UCSD-AML1 (cell line): ENCODE measurements at regions not wholly inside any gene's neighbourhood (a gene's known extent, or its start where the extent isn't known, plus 50 kb on each side); places are given as distances from the start of the nearest gene placed in this dataset.

Experiments
- DNase-seq: peaks from one replicate; lab custom pipeline; 2025; ENCODE audit not compliant: unreplicated experiment; lab: John Stamatoyannopoulos, UW

DNA sequence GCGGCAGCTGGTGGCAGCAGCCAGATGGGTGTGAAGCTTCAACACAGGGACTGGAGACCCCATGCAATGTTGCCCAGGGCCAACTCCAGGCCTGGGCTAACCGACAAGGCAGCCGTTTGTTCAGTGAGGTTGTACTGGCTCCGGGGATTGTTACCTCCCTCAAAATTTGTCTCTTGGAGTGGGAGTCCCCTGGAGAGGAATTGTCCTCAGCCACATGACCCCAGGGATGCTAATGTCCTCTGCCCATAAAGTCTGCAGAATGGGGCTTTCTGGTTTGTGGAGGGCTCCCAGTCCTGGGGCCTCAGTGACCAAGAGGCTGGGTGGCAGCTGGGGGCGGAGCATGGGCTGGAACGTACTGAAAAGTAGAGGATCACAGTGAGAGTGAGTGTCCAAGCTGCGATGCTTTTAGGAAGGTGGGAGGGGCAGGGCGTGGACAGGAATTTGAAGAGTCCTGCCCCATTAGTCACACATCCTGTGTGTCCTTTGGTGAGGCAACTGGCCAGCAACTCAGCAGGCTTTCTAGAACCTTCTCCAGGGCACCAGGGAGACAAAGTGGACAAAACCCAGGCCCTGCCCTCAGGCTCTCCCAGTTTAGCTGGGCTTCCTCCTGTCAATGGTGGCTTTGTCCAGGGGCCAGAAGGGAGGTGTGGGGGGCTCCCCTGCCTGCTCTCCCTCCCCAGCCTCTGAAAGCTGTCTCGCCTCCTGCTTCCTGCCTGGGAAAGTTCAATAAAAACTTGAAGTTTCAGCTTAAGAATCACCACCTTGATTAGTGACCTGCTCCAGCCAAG, 114.0 kb downstream of the NSG2 start:
- DNase-seq = no peak

DNA sequence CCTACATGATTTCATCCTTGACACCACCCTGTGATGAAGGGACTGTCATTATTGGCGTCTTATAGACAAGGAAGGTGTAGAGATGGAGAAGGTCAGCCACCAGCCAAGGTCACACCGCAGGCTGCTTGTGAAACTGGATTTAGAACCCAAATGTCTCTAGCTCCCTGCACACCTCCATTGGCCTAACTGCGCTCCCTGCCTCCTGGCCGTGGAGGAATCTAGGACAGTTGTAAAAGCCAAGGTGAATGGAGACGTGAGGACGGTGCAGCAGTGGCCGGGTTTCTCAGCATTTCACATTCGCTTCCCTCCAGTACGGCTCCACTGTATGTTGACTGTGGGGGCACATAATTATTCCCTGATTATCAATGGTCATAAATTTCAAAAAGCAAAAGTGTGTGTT, 119.9 kb downstream of the NSG2 start:
- no peak for DNase-seq

DNA sequence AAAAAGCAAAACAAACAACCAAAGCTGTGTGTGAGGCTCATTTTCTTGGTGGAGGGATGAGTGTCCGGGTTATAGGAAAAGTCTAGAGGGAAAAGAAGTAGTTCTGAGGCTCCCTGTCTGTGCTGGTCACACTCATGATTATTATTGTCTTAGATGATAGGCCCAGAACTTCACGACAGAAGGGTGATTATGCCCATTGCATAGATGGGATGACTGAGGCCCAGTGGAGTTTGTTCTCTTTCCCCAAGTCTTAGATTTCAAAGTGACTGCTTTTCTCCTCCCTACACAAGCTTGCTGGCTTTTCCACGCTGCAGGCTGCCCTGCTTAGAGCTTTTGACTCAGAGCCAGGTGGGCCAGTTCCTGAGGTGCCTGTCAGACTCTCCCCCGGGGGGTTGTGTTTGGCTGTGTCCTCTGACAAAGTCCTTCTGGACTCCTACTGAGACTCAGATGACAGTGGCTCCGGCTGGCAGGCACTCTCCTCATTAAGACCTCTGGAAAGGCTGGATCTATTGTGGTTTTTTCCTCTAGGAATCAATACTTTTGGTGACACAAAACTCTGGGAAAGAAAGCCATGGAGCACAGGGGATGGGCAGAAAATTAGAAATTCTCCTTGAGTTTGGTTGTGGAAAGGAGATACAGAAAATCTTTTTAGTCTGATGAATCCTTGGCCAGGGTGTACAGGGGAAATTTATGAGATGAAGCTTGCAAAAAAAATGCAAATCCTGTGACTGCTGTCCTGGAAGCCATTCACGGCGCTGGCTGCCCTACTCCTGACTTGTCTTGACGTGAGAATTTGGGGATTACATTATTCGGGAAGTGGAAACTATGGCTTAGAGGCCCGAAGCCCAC, 120.9 kb downstream of the NSG2 start:
- no peak for DNase-seq

DNA sequence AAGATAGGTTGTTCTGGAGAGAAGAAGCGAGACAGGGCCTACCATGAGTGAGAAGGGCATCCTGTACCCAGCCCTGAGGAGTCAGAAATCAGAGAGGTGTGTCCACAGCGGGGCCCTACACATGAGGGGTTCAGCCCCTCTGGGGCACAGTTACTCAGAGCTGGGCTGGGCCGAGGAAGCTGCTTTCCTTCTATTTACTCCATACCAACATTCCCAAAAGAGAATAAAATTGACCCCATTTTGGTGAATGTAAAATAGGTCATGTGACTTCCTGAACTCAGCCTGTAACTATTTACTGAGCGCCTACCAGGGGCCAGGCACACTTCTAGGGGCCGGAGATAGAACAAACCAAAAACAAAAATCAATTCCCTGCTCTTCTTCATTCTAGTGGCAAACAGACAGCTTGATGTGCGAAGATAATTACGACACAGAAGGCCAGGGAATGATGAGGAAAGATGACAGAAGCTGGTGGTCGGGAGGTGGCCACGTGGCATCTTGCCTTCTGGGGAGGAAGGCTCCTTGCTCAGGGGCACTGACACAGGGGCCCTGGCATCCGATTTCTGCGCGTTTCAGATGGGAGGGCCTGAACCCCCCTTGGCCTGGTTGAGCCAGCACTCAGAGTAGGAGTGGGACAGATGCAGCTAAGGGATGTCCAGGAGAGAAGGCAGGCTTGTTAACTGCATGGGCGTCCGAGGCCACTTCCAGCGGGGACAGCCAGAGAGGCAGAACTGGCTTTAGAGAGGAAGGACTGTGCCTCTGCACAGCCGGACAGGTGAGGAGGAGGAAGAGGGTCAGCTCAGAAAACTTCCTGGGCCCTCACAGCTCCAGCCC, 121.8 kb downstream of the NSG2 start:
- no peak for DNase-seq

DNA sequence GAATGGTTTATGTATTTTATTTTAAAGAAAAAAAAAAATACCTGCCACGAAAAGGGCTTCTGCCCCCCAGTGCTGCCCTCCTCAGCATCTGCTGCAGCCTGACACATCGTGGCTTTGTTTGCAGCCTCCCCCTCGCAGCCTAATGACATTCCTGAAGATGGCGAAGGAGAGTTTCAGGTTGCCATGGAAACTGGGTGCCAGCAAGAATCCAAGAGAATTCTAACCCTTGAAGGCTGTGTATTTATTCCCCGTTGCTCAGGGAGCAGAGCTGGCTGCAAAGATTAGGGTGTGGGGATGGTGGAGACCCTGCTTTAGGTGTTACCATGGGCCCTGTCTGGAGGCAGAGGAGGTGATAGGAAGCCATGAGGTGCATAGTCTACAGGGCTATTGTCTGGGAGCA, 126.6 kb downstream of the NSG2 start:
- DNase-seq = no peak

DNA sequence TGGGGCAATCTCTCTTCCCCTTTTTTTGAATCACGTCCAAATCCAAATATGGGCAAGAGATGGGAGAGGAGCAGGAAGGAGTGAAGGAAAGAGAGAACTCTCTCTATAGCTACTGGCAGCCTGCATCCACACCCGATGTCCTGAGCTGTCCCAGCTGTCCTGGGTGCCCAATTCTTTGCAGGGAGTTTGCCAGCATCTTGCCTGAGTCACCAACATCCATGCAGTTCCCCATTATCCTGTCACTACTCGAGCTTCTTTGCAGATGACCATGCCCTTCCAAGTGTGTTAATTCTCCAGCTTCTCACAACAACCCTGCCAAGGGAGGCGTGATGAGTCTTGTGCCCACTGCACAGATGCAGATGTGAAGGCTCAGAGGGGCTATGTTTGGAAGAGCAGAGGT, 127.1 kb downstream of the NSG2 start:
- no peak for DNase-seq

DNA sequence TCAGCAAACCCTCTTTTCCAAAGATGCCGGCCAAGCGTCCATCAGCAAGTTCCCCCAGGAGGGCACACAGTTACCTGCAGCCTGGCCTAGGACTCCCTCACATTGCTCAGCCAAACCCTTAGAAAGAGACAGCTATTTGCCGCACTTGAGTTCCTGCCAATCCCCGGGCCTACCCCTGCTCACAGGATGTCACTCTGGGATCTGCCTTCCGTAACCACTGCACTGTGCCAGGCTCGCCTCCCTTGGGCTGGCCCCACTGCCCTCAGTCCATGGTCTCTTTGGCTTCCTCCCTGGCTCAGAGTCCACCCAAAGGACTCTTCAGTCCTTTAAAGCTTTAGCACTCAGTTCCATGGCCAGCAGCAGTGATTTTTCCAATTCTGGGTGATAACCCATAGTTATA, 128.3 kb downstream of the NSG2 start:
- no peak for DNase-seq

DNA sequence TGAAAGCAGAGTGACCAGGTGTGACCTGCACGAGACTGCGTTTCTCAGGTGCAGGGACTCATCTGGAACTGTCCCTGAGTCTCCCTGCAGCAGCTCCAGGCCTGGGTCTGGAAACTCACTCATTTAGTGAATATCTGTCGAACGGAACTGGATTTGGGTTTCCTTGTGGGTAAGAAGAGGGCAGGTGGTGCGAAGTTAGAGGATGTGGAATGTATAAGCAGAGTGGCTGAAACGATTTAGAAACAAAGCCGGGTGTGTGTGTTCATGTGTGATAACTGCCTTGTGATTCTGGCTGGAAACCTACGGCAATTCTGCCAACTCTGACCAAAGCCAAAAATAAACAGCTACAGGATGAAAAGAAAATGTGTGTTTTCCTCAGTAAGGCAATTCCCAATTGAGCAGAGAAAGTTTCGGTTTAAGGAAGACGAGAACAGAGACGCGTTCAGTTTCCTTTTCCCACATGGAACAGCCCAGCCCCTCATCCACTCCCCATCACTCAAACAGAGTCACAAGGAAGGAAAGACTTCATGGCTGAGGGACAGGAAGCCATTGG, 130.3 kb downstream of the NSG2 start:
- DNase-seq = no peak

DNA sequence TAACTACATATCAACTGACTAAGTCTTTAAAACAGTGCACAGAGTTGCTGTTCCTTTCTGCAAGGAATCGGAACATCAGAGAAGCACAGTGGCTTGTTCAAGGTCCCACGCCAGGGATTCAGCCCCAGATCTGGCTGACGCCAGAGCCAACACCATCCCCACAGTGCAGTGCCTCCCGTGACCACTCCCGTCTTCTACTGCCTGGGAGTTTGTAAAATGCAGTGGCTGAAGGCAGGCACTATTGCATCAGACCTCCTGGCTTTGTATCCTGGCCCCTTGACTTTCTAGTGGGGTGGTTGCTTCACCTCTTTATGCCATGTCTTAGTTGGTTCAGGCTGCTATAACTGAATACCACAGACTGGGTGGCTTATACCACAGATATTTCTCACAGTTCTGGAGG, 131.0 kb downstream of the NSG2 start:
- DNase-seq = no peak

DNA sequence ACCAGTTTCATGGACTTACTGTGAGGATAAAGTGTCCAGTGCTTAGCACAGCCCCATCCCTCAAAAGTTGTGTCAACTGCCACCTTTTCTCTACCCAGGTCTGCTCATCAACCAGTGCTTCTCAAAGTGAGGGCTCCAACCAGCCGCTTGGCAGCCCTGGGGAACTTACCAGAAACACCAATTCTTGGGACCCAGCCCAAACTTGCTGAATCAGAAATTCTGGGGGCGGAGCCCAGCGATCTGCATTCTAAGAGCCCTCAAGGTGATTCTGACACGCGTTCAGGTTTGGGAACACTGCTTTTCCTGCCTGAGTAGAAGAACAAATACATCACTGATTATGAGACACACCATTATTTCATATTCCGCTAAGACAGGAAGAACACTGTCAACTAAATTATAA, 132.0 kb downstream of the NSG2 start:
- no peak for DNase-seq

DNA sequence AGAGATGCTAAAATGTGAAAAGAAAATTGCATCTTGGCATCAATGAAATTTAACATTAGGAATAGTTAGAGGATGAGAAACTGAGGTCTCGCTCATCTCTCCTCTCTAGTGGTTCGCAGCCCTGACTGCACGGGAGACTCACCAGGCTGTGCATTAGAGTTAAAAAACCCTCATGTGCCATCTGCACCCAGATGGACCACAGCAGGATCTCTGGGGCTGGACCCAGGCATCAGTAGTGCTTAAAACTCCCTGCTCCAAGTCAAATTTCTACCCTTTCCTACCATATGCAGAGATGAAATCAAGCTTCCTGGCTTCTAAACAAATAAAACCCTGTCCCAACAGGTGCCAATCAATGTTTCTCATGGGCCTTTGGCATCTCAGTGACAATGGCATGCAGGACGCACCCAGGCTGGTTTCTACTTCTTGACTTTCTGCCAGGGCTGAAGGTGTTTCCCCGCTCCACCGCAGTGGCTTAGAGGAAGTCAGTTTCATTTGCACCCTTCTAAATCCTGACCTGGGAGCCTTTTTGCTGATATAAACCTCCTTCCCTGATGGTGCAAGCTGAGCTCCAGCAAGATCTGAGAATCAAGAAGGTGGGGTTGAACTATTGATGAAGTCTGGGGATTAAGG, 132.6 kb downstream of the NSG2 start:
- no peak for DNase-seq

DNA sequence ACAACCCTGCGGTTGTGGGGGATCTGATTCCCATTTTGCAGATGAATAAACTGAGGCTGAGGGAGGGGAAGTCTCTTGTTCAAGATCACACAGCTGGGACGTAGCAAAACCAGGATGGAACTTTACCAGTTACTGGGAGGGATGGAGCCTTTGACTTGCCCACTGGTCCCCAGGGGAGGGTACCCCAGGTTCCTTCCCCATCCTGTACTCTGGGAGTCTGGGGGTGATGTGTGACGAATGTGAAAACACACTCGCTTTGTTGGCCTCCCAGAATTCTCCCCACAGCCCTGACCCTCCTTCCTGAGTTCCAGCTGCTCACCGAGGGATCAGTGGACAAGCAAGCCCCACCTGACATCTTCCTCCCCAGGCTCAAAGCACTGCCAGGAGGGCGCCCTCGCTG, 135.1 kb downstream of the NSG2 start:
- DNase-seq = no peak

DNA sequence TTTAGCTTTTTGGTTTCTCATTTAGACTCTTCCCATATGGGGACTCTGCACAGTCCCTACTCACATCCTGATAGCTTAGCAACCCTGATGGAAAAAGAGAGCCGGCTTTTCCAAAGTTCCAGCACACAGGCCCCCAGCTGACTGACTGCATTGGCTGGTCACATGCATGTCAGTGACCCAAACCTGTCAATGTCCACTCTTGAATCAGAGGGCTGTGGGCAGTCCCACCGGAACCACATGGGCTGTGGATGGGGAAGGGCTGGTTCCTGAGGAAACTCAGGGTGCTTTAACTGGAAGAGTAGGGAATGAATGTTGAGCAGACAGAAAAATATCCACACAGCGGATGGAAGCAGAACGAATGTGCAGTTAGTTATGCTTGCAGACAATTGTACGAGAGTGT, 136.6 kb downstream of the NSG2 start:
- no peak for DNase-seq

DNA sequence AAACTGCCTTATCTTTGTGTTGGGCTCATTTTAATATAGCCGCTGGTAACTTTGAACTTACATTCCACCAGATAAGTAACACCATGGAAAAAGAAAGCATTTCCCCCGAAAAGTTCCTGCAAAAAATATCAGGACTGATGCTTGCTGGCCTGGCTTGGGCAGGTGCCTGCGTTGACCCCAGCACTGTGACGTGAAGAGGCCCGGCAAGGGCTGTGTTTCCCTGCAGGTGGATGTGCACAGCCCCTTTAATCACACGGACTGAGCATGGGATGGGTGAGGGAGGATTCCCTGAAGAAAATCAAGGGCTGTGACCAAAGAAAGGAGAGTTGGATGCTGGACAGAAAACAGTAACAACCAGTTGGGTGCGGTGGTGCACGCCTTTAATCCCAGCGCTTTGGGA, 138.2 kb downstream of the NSG2 start:
- no peak for DNase-seq

DNA sequence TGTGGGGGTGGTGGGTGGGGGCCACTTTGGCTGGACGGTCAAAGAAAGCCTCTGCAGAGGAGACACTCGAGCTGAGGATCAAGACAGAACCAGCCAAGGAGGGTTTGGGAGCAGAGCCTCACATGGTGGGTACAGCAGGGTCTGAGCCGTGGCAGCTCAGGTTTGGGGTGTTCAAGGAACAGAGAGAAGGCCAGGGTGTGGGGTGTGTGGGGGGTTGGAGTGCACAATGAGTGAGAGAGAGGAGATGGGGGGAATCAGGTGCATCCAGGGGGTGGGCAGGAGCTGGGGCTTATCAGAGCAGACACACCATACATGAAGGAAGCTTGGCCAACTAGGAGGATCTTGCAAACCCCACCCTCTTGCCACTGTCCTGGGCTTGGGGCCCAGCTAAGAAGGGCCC, 140.0 kb downstream of the NSG2 start:
- DNase-seq = no peak

DNA sequence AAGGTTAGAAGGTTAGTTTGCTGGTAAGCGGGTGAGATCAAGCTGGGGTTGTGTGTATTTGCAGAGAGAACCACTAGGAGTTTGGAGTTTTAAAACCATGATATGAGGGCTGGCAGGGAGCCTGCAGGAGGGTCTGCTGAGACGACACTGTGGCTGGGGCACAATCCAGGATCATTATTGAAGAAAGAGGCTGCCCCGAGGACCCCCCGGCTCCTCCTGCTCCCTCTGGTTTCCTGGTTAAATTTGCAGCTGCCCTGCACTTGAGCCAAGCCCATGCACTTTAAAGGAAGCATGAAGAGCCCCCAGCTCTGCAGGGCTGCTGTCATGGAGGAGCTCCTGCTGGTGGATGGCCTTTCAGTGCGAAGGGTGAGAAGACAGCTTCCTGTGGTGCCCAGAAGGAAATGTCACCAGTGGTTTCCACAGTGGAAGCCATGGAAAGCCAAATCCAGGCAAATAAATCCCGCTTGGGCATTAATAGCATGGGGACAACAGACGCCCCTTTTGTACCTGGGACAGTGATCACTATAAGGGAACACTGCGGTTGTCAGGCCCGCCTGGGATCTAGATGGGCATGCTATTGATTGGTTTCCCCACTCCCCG, 140.7 kb downstream of the NSG2 start:
- no peak for DNase-seq

DNA sequence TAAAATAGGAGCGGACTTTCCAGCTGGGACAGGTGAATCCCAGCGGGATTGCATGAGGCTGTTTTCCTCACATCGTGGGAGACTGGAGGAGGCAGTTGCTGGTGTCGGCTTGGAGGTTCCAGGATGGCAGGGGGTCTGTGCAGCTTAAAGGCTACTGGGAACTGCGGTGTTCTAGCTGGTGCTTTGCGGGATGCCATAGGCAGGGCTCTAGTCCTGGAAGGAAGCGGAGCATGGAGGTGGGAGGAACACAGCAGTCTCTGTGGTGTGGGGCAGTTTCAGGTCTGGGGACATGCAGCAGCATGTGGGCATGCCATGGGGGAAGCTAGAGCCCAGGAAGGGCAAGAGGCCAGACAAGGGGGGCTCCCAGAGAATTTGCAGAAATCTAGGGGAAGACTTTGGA, 141.5 kb downstream of the NSG2 start:
- DNase-seq = no peak

DNA sequence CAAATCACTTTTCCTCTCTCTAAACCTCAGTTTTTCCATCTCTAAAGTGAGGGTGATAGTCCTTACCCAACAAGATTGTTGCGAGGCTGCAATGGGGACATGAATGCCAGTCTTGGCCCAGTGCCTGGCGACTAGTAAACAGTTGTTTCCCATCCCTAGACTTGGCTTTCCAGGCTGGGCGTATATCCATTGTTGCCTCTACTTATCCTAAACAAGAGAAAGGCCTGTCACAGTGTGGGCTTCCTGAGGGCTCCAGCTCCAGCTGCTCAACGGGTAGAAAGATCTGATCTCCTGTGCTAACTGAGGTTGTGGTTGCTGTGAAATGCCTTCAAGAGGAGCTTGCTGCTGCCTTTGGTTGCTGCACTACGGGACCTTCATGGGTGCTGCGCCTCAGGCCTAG, 142.0 kb downstream of the NSG2 start:
- no peak for DNase-seq

DNA sequence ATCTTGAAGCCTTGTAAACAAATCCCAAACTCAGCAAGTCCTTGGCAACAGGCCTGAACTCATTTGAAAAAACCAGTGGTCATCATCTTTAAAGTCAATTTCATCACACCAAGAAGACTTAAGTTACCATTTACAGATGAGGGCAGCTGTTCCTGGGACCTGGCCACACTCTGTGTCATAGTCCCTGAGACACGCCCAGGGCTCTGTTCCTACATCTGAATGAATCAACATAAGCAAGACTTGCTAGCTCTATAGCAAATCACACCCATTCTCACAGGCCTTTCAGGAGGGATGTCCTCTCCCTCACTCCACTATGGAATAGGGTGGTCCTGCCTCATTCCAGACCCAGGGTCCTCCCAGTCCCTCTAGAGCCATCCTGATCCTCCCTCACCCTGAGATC, 142.8 kb downstream of the NSG2 start:
- no peak for DNase-seq
